ENCODE measurements at regions not wholly inside any gene's neighbourhood (a gene's known extent, or its start where the extent isn't known, plus 50 kb on each side); places are given as distances from the start of the nearest gene placed in this dataset.

GRCh38 chr20:43837856-43838702, 76.6 kb upstream of the TOX2 start:
- Histone ChIP-seq H3K27ac (ENCODE audit: extremely low read length, insufficient read depth, low read length) (no peak overlapping the region), H3K4me1 (ENCODE audit: insufficient read depth, low read length) (no peaks in the 10 kb centered on the region), H3K27me3 (ENCODE audit: control insufficient read depth in 1 of 2, insufficient read depth in 2 of 2, low read length in 2 of 2) (peaks cover 2 to 19% of the 10 kb centered on the region in 2 experiments; a peak in 2 of 5 replicates), H3K4me2 (ENCODE audit: low read depth, low read length) (no peak overlapping the region), H2AFZ (ENCODE audit: low read length) (no peak overlapping the region), H3K79me2 (ENCODE audit: insufficient read depth, low read length) (no peaks in the 10 kb centered on the region), H4K20me1 (ENCODE audit: insufficient read depth, low read length) (no peaks in the 10 kb centered on the region), H3K36me3 (replicated peaks in 1 of 2; ENCODE audit: control insufficient read depth in 1 of 2, insufficient read depth in 2 of 2, low read length in 2 of 2) (no peaks in the 10 kb centered on the region), H3K4me3 (replicated peaks in 1 of 3; ENCODE audit: insufficient read depth in 1 of 3, low read depth in 2 of 3, low read length in 3 of 3) (no peak overlapping the region), H3K9me3 (ENCODE audit: low read length) (no peaks in the 10 kb centered on the region), H3K9ac (ENCODE audit: insufficient read depth, low read depth, low read length) (no peak overlapping the region)
- TF ChIP-seq ZNF530 (CRISPR knock-in tag; IDR thresholded peaks at IDR 0.05; ENCODE audit: low read depth) (no peak), ZNF629 (CRISPR knock-in tag; conservative IDR thresholded peaks at IDR 0.05) (0 out of 2 replicates have a peak, but pooled peaks have one; percentile 25)
- WGBS (ENCODE audit: low lambda C conversion rate) = 16% methylated on average over 14 of the region's 14 CpGs
- intact Hi-C loops (cut with micrococcal nuclease; ENCODE audit: unreplicated experiment) (no loop called here), in situ Hi-C loops (cut with HindIII; ENCODE audit: extremely low pct_ligation_motif_present, low pct_unique_long_range_greater_than_20kb) (no loop called here)
- ChIA-PET POLR2A (no interaction called here), CTCF (ENCODE audit: low intra/inter-chr PET ratio, low total read pairs) (no interaction called here)
- ATAC-seq (no peak), DNase-seq (ENCODE audit: low spot score) (no peak), FAIRE-seq (no peak)
- BruUV-seq (replicated peaks) = no TSS peak

- CTCF ChIA-PET (ENCODE audit: low intra/inter-chr PET ratio, low total read pairs) = no interaction called here
- no peak overlapping the region for H2AFZ ChIP-seq (ENCODE audit: low read length)
- POLR2A ChIA-PET = no interaction called here
- no peak overlapping the region for H3K4me3 ChIP-seq (replicated peaks in 1 of 3; ENCODE audit: insufficient read depth in 1 of 3, low read depth in 2 of 3, low read length in 3 of 3)
- H3K4me2 ChIP-seq (ENCODE audit: low read depth, low read length) = no peak overlapping the region
- DNase-seq (ENCODE audit: low spot score) (no peak), ATAC-seq (no peak), FAIRE-seq (no peak)
- TF ChIP-seq HCFC1 (IDR thresholded peaks at IDR 0.05; ENCODE audit: low read depth, low read length) (no peak), PHF20 (CRISPR knock-in tag; IDR thresholded peaks at IDR 0.05) (no peak), ZNF20 (CRISPR knock-in tag; IDR thresholded peaks at IDR 0.05) (no peak), ZNF652 (CRISPR knock-in tag; IDR thresholded peaks at IDR 0.05; ENCODE audit: borderline replicate concordance, low read depth) (no peak), ZFP36L1 (CRISPR knock-in tag; IDR thresholded peaks at IDR 0.05) (no peak), ZNF7 (CRISPR knock-in tag; IDR thresholded peaks at IDR 0.05) (no peak), SKIL (CRISPR knock-in tag; IDR thresholded peaks at IDR 0.05; ENCODE audit: borderline replicate concordance) (no peak), MAFG (CRISPR knock-in tag; IDR thresholded peaks at IDR 0.05) (no peak)
- intact Hi-C loops (cut with micrococcal nuclease; ENCODE audit: unreplicated experiment) (no loop called here), in situ Hi-C loops (cut with HindIII; ENCODE audit: extremely low pct_ligation_motif_present, low pct_unique_long_range_greater_than_20kb) (no loop called here)
- H3K27me3 ChIP-seq (ENCODE audit: control insufficient read depth in 1 of 2, insufficient read depth in 2 of 2, low read length in 2 of 2) = peaks cover 2 to 28% of the 10 kb centered on the region in 2 experiments; a peak in 4 of 5 replicates
- WGBS (ENCODE audit: low lambda C conversion rate) = 15% methylated on average over 6 of the region's 6 CpGs
- no TSS peak for BruUV-seq (replicated peaks)
- no peaks in the 10 kb centered on the region for H4K20me1 ChIP-seq (ENCODE audit: insufficient read depth, low read length)
- H3K36me3 ChIP-seq (replicated peaks in 1 of 2; ENCODE audit: control insufficient read depth in 1 of 2, insufficient read depth in 2 of 2, low read length in 2 of 2) = no peaks in the 10 kb centered on the region
- no peaks in the 10 kb centered on the region for H3K79me2 ChIP-seq (ENCODE audit: insufficient read depth, low read length)
- no peak overlapping the region for H3K27ac ChIP-seq (ENCODE audit: extremely low read length, insufficient read depth, low read length)
- no peaks in the 10 kb centered on the region for H3K4me1 ChIP-seq (ENCODE audit: insufficient read depth, low read length)
- H3K9me3 ChIP-seq (ENCODE audit: low read length) = no peaks in the 10 kb centered on the region
- no peak overlapping the region for H3K9ac ChIP-seq (ENCODE audit: insufficient read depth, low read depth, low read length)
Measured at GRCh38 chr20:43836790-43837189, 77.9 kb upstream of the TOX2 start.

All from HepG2 (cell line).